ENCODE measurements at regions not wholly inside any gene's neighbourhood (a gene's known extent, or its start where the extent isn't known, plus 50 kb on each side); places are given as distances from the start of the nearest gene placed in this dataset.

- WGBS, 4 donors = 45 to 63% (median 57%) methylated on average over 3 of the region's 3 CpGs
- H3K4me3 ChIP-seq = no peak overlapping the region
- H3K27ac ChIP-seq = no peak overlapping the region
- H3K36me3 ChIP-seq (replicated peaks in 1 of 2) = no peaks in the 10 kb centered on the region
- DNase-seq = no peak
- TF ChIP-seq CTCF (IDR thresholded peaks at IDR 0.05) (no peak), POLR2A (IDR thresholded peaks at IDR 0.05) (no peak)
- no peaks in the 10 kb centered on the region for H3K9me3 ChIP-seq (replicated peaks in 1 of 3)
- intact Hi-C loops (cut with DNase I) = no loop called here
- no peaks in the 10 kb centered on the region for H3K27me3 ChIP-seq
- H3K4me1 ChIP-seq (replicated peaks in 1 of 2) = no peaks in the 10 kb centered on the region
Measured at GRCh38 chr1:90573736-90574135, 143.4 kb downstream of the BARHL2 start.

GRCh38 chr1:90572446-90572845 lies 144.7 kb downstream of the BARHL2 start:
- no peaks in the 10 kb centered on the region for H3K27me3 ChIP-seq
- H3K9me3 ChIP-seq (replicated peaks in 1 of 3) = no peaks in the 10 kb centered on the region
- 72 to 83% (median 74%) methylated on average over 3 of the region's 3 CpGs for WGBS, 4 donors
- no peak overlapping the region for H3K27ac ChIP-seq
- no peak overlapping the region for H3K4me3 ChIP-seq
- no peaks in the 10 kb centered on the region for H3K36me3 ChIP-seq (replicated peaks in 1 of 2)
- TF ChIP-seq POLR2A (IDR thresholded peaks at IDR 0.05) (no peak), CTCF (IDR thresholded peaks at IDR 0.05) (no peak)
- H3K4me1 ChIP-seq (replicated peaks in 1 of 2) = no peaks in the 10 kb centered on the region
- intact Hi-C loops (cut with DNase I) = no loop called here
- DNase-seq = no peak

- no peaks in the 10 kb centered on the region for H3K4me1 ChIP-seq (replicated peaks in 1 of 2)
- DNase-seq = no peak
- no peak for TF ChIP-seq POLR2A (IDR thresholded peaks at IDR 0.05)
- no peak for TF ChIP-seq CTCF (IDR thresholded peaks at IDR 0.05)
- no peak overlapping the region for H3K27ac ChIP-seq
- intact Hi-C loops (cut with DNase I) = no loop called here
- H3K4me3 ChIP-seq = no peak overlapping the region
- H3K9me3 ChIP-seq (replicated peaks in 1 of 3) = no peaks in the 10 kb centered on the region
- H3K27me3 ChIP-seq = no peaks in the 10 kb centered on the region
- WGBS, 4 donors = 71 to 90% (median 83%) methylated on average over 1 to 2 of the region's 2 CpGs
- H3K36me3 ChIP-seq (replicated peaks in 1 of 2) = no peaks in the 10 kb centered on the region
Measured at GRCh38 chr1:90568436-90568835, 148.7 kb downstream of the BARHL2 start.

GRCh38 chr1:90564164-90564563 lies 152.9 kb downstream of the BARHL2 start:
- H3K27me3 ChIP-seq = no peaks in the 10 kb centered on the region
- H3K27ac ChIP-seq = no peak overlapping the region
- H3K9me3 ChIP-seq (replicated peaks in 1 of 3) = no peaks in the 10 kb centered on the region
- 63 to 72% (median 65%) methylated on average over 2 of the region's 2 CpGs for WGBS, 4 donors
- H3K36me3 ChIP-seq (replicated peaks in 1 of 2) = no peaks in the 10 kb centered on the region
- no peak for DNase-seq
- H3K4me1 ChIP-seq (replicated peaks in 1 of 2) = no peaks in the 10 kb centered on the region
- intact Hi-C loops (cut with DNase I) = no loop called here
- TF ChIP-seq CTCF (IDR thresholded peaks at IDR 0.05) (no peak), POLR2A (IDR thresholded peaks at IDR 0.05) (no peak)
- no peak overlapping the region for H3K4me3 ChIP-seq

Data from adrenal gland (tissue), 9 donors.